ENCODE measurements at regions not wholly inside any gene's neighbourhood (a gene's known extent, or its start where the extent isn't known, plus 50 kb on each side); places are given as distances from the start of the nearest gene placed in this dataset.

DNA sequence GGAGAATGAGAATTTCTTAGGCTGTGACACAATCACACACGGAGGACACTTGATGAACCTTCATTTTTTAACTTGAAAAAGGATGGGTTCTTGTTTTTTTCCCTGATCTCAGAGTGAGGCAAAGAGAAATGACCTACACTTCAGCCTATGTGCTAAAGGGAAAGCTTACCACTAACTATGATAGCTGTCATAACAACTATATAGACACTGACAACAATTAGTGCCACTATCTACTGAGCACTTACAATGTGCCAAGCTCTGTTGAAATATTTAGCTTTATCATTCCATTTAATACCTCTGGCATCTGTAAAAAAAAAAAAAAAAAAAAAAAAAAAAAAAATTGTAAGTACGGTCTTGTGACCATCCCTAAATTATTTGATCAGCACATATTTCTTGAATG, 135.9 kb upstream of the WWC1 start:
- TF ChIP-seq RAD21 (IDR thresholded peaks at IDR 0.05; ENCODE audit: insufficient read depth, low read depth, low read length) (no peak), SREBF2 (IDR thresholded peaks at IDR 0.05; ENCODE audit: low read length) (no peak), CEBPB (IDR thresholded peaks at IDR 0.05; ENCODE audit: borderline replicate concordance in 1 of 2, low read depth in 2 of 2, low read length in 2 of 2) (no peak), MAX (IDR thresholded peaks at IDR 0.05; ENCODE audit: low read depth, low read length) (no peak)

Data from GM12878 (cell line).